ENCODE measurements at regions not wholly inside any gene's neighbourhood (a gene's known extent, or its start where the extent isn't known, plus 50 kb on each side); places are given as distances from the start of the nearest gene placed in this dataset.
"Not testable (repeated sequence)": the region's sequence is repeated elsewhere in the genome, so short reads cannot be mapped to it uniquely, and the experiment has no call there.

DNA sequence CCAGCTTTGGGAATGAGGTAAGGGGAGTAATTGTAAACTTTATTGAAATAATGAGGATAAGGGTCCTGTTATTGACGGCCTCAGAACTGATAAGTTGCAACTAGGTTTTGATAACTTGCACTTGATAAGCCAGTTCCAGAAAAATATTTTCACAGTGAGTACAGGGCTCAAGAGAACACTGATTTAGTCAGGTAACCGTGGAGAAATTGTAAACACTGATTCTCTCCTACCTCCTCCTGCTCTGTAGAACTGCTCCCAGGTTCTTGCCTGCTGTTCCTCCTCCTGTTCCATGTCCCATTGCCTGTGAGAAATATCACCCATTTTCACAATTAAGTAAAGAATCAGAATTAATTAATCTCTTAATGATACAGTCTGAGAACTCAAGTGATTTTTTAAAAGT lies 55.0 kb upstream of the CXXC4 start:
- peak in 1 of 3 experiments; percentile 20 for DNase-seq

DNA sequence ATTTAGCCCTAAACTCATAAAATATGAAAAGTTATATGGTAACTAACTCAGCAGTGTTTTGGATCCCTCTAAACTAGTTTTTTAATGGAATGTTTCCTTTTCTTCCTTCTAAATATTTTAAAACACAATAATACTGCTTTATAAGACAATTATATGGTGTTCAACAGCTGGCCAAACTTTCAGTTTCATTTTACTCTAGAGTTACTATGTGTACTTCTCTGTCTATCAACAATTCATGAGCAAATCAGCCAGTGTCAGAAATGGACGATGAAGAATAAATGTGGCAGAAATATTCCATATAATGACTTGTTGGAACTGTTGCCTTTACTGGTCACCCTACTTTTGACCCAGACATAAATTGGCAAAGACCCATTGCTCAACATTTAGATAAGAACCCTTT lies 64.8 kb upstream of the CXXC4 start:
- DNase-seq: no peak

DNA sequence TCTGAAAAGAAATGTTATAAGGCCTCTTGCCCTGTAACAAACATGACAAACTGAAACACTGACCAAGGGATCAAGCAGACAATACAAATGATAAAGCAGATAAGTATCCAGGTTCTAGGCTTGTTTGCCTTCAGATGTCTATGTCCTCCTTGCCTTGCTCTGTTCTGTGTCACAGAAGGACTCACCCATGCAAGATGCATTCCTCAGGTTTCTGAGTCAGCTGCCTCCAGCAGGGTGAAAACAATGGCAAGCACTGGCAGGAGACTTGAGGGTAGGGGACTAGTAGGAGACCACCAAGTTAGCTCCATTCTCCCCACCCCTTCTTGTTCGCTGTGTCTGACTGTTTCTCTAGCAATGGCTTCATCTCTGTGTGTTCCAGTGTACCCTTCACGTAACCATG lies 76.6 kb upstream of the CXXC4 start:
- DNase-seq: no peak

DNA sequence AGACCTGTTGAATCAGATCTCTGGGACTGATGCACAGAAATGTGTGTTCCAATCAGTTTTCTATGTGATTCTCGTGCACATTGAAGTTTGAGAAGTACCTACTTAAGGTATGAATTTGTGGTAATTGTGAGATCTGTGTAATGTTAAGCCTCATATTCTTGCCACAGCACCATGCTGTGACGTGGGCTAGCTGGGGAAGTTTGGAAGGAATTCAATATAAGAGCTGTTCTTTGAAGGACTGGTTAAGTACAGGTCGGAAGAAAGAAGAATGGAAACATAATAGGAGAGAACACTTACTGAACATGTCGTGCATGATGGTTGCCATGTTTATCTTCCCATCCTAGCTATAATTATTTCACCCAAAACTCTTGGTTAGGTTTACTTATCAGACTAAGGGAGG lies 79.7 kb upstream of the CXXC4 start:
- peak in 1 of 3 experiments; percentile 9 for DNase-seq

DNA sequence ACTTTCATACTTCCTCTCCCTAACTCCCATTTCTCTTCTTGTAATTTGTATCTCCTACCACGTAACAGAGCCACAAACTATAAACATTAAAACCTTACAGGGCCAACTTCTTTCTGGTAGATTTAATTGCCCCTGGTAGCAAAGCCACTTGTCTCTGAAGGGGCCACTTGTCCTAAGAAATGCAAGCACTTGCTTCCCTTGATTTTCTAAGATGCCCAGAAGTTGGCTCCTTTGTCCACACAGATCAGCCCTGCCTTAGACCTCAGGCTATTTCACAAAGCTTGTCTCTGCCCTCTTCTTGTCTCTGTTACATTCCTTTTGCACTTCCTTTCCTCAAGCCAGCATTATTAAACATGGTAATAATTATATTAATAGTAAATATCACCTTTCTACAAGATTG lies 80.6 kb upstream of the CXXC4 start:
- no peak for DNase-seq

DNA sequence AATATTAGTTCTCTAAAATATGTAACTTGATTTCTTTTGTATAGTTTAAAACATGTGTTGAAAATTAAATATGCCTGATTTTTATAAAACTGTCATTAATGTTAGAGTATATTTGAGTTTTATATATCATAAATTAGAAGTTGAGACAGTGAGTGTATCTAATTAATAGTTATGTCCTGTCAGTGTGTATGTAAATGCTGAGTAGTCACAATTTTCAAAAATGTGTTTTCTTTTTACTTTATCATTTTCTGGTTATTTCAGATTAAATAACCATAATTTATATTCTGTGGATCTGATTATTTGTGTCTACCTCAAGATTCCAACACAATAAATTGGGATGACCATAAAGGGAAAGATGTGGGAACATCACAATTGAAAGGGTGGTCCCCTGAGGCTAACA lies 82.7 kb upstream of the CXXC4 start:
- DNase-seq: no peak

DNA sequence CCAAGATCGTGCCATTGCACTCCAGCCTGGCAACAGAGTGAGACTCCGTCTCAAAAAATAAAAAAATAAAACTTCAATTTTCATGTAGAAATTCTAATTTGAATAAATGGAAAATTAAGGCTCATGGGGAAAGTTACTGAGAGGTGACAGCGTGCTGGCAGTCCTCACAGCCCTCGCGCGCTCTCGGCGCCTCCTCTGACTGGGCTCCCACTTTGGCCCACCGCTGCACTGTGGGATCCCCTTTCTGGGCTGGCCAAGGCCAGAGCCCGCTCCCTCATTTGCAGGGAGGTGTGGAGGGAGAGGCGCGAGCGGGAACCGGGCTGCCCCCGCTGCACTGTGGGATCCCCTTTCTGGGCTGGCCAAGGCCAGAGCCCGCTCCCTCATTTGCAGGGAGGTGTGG lies 86.8 kb upstream of the CXXC4 start:
- not testable (repeated sequence) for DNase-seq

DNA sequence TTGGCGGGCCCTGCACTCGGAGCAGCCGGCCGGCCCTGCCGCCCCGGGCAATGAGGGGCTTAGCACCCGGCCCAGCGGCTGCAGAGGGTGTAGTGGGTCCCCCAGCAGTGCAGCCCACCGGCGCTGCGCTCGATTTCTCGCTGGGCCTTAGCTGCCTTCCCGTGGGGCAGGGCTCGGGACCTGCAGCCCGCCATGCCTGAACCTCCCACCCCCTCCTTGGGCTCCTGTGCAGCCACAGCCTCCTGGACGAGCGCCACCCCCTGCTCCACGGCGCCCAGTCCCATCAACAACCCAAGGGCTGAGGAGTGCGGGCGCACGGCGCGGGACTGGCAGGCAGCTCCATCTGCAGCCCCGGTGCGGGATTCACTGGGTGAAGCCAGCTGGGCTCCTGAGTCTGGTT lies 87.4 kb upstream of the CXXC4 start:
- not testable (repeated sequence) for DNase-seq

DNA sequence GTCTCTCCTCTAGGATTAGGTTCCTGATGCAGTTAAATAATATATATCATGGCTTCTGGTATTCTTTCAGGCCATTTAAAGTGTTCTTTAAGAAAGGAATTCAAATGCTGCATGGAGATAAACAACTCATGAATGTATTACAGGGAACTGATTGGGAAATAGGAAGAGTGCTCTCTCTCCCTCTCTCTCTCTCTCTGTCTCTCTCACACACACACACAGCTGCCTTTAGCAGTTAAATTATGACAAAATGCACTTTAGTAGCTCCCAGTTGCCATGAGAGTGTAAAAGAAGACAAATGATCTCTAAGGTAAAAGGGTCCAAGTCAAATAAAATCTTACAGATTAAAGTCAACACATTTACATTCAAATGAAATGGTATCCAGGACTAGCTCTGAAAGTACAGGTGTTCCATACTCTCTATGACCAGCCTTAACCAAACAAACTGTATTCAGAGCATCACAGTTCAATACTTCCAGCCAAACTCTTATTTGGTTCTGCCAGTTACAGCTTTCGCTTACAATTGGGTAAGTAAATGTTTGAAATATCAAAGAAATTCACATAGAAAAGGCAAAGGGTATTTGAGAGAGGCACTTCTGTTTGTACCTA lies 94.7 kb upstream of the CXXC4 start:
- DNase-seq: peak; percentile 9 to 86 (median 59)

DNA sequence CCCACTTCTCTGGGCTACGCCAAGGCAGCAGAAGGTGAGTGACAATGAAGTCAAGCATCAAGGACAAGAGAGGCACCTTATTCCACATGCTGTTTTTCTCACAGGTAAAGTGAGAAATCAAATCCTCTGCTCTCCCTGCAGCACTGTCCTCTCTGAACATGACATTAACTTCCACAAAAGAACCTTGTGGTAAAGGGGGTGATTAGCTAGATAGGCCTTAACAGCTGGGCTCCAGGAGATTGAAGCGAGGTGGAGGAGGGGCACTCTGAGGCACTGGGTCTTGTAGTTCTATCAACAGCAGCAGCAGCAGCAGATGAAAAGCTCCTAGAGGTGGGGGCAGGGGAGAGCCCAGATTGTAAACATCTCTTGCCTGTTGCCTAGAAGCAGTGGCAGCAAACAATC lies 96.8 kb upstream of the CXXC4 start:
- peak; percentile 61 to 99 (median 95) for DNase-seq

DNA sequence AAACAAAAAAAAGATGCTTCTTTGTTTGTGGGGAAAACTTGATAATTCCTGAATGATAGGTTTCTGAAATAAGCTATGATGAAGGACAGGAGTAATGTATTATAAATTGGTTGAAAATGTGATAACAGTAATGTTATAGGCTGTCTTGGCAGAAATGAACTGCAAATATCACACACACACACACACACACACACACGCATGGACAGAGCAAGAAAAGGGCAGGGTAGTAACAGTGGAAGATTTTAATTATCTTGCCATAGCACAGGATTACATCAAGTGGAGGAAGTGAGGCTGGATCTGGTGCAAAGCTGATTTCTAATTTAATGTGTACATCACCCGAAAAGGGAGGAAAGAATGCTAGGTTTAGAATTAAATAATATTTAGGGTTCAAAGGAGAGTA lies 97.5 kb upstream of the CXXC4 start:
- peak in 2 of 3 experiments; percentile 64 to 90 for DNase-seq

DNA sequence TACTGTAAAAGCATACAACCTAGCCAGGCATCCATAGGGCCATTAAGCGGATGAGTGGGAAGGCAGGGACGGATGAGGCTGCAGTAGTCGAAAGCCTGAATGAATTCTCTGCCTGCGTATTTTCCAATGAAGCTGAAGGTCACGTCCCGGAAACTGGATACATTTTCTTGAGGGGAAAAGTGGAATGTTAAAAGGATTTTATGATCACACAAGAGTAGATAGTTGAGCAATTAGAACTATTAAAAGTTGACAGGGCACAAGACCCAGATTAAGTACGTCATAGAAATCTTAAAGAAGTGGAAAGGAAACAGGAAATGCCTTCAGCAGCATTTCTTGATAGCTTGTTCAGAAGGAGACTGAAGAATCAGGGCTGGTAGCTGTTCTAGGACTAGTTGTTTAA lies 98.3 kb upstream of the CXXC4 start:
- peak in 1 of 3 experiments; percentile 56 for DNase-seq

DNA sequence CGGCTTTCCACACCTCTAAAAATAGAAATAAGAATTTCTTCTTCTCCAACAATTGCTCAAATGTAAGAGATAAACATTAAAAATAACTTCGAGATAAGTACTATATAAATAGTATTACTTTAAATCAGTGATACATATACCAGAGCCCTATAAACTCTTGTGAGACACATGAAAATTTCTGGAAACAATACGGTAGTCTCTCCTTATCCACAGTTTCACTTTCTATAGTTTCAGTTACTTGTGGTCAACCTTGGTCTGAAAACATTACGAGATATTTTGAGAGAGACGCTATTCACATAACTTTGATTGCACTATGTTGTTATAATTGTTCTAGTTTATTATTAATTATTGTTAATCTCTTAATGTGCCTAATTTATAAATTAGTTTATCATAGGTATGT lies 101.5 kb upstream of the CXXC4 start:
- DNase-seq: no peak

DNA sequence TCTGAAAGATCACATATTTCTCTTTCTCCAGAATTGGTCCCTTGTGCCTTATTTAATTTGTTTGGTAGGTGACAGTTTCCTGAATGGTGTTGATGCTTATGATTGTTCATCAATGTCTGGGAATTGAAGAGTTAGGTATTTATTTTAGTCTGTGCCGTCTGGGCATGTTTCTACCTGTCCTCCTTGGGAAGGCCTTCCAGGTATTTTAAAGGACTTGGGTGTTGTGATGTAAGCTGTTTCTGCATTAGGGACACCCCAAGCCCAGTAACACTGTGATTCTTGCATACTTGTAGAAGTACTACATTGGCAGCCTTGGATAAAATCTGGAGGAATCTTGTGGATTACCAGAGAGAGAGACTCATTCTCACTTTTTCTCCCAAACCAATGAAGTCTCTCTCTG lies 120.8 kb upstream of the CXXC4 start:
- DNase-seq: no peak

DNA sequence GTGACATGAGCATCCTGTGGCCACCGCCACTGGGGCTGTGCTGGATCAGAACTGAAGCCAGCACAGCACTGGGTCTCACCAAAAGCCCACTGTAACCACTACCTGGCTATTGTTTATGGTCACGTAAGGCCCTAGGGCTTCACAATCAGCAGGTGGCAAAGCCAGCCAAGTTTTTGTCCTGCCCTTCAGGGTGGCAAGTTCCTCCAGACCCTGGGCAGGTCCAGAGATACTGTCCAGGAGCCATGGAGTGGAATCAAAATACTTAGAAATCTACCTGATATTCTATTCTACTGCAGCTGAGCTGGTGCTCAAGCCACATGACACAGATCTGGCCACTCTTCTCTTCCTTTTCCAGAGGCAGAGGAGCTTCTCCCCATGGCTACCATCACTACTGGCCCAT lies 121.2 kb upstream of the CXXC4 start:
- no peak for DNase-seq

DNA sequence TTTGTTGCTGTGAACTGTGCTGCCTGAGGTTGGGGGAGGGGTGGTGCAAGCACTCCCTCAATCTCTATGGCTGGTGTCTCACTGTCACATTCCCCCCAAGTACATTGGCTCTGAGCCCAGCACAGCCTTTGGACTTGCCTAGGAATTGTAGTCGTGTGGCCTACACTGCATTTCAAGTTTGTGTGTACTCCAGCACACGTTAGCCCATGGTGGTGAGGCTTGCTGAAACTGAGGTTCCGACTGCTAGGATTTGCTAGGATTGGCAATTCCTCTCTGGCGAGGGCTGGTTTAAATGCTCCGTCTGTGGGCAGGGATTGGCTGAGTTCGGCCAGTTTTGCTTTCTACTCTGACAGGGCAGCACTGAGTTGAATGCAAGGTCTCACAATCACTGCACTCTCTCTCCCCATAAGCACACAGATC lies 121.7 kb upstream of the CXXC4 start:
- no peak for DNase-seq

DNA sequence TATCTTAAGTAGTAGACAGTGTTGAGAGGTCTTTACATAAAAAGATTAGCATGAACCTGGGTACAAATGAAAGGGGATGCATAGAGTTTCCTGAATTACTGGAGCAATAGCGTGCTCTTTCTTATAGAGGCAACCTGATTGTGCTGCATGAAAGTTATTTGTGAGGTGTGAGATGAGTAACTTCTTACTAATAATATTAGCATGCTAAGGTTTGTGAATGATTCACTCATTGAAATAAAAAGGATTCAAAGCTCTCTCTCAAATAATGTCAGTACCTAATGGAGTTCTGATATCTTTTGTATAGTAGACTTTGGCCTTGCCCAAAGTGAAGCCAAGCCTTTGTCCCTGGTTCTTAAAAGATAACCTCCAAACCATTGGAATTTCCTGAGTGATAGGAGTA lies 131.0 kb upstream of the CXXC4 start:
- DNase-seq: no peak

DNA sequence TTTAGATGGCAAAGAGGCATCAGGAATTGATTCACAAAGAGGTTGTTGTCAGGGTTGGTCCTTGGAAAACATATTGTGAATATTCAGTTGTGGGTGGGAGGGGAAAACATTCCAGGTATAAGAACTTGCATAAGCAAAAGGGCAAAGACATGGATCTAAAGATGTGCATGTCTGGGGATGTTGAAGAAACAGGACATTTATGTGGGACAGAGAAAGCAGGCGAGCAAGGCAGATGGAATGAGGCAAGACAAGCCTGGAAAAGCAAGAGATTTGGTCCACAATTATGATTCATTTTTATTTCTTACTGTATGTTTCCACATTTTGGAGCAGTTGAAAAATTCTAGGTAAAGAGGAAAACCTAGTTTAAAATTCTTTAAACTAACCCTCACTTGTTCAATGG lies 134.9 kb upstream of the CXXC4 start:
- no peak for DNase-seq

DNA sequence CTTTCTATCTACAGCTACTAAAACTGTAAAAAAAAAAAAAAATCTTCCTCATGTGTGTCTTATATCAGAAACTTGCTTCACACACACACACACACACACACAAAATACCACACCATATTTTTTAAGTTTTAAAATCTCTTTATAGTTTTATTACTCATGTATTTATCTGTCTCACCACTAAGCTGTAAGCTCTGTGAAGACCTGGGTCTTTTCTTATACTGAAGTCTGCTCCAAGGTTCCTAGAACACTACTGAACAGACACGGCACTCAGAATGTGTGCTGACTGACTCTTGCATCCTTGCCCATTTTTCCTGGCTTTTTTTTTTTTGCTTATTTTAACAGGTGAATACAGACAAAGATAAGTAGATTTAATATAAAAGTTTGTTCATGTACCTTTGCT lies 135.6 kb upstream of the CXXC4 start:
- no peak for DNase-seq

DNA sequence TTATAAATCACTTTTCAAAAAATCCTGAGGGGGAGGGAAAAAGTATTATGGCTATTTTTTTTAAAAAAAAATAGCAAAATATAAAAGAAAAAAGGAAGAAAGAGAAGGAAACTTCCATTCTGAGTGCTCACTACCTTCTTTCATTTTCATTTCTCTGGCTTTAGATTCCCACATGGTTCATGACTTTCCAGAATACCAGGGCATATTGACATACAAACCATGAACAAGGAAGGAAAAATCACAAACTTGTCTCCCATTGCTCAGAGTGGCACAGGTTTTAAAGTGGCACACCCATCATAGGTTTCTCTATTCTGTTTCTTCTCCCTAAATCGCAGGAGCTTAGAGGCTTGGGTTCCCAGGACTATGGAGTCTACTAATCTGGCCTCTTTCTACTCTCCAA lies 136.3 kb upstream of the CXXC4 start:
- no peak for DNase-seq

DNA sequence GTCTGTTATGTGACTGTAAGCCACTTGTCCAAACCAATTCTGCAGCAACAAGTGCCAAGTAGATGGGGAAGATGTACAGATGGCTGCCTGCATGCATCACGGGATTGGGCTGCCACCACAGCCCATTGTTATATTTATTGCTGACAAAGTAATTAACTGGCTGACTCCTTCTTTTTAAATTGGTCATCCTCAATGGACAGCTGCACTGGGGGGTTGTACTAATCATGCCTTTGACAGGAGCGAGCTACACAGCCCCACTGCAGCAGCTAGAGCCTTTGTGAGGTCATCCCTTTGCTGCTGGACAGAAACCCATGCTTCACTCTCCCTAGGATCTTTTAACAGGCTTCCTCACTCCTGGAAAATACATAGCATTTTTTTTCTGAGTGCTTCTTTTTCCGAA lies 146.7 kb upstream of the CXXC4 start:
- peak in 2 of 3 experiments; percentile 53 to 86 for DNase-seq

DNA sequence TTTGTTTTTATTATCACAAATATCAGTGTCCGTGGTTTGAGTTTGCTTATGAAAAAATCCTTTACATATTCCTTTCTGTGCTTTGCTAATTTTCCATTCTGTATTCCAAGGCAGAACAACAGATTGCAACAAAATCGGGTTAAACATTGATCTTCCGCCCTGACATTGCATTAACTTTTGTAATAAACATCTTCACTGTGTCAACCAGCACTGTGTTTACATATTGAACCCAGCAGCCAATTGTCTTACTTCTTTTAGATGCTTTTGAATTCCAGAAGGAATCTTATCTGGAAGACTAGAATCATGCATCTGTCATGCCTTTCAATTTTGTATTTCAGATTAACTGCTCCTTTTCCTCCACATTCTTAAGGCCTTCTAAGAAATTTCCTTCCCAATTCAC lies 147.8 kb upstream of the CXXC4 start:
- no peak for DNase-seq

DNA sequence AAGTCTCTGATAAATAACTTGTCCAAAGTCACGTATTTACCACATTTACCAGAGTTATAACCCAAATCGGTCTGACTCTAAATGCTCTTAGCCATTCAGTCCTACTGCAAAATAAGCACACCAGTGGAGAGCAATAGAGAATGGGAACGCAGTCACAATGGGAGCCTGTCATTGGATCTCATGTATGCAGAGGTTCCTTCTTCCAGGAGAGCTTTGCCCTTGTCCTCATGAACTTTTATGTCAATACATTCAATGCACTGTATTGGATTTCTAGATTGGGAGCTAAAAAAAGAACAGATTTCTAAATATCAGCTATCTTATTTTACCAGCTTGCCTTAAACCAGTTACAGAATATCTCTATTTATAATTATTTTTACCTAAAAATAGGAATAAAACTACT lies 149.1 kb upstream of the CXXC4 start:
- DNase-seq: no peak

DNA sequence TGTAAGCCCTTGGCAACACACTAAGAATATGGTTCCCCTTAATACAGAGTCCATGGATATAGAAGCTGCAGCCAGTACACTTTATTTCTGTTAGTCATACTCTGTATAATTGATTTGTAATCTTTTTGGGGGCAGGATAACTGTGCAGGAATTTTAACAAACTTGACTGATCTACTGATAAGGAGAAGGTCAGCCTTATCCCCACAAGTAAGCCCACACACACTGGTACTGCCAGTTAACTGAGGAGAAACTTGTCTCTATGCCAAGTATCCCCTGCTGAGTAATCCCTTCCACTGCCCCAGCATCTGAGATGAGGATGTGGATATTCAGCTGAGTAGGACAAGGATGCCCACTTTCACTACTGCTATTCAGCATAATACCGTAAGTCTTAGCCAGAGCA lies 154.9 kb upstream of the CXXC4 start:
- DNase-seq: no peak

DNA sequence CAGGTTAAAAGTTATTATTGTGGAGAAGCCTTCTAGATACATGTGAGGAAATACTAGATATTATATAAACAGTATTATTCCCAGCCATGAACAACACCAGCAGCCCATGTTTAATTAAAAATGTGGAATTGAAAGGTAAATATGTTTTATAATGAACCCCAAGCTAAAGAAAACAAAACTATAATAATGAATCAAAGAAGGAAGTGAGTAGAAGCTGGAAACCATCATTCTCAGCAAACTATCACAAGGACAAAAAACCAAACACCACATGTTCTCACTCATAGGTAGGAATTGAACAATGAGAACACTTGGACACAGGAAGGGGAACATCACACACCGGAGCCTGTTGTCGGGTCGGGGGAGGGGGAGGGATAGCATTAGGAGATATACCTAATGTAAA lies 167.6 kb upstream of the CXXC4 start:
- not testable (repeated sequence) for DNase-seq

DNA sequence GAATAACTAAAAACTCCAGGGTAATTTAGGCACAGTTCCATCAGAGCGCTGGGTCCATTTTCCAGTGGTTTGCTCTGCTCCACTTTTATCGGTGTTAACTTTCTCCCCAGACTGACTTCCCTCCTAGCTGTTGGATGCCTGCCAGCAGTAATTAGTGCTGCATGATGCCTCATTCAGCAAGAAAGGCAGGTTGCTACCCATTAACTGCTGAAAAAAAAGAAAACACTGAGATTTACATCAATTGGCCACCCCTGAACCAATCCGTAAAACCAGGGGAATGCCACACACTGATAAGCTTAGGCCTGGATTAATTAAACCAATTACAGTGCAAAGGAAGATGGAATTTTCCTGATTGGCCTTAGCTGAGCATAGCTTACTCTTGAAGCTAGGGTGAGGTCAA lies 182.4 kb upstream of the CXXC4 start:
- DNase-seq: peak; percentile 42 to 97 (median 83)
